ENCODE measurements at regions not wholly inside any gene's neighbourhood (a gene's known extent, or its start where the extent isn't known, plus 50 kb on each side); places are given as distances from the start of the nearest gene placed in this dataset.

GRCh38 chr1:182139496-182139895 is 78.0 kb upstream of the ZNF648 start:
- TF ChIP-seq CTCF (conservative IDR thresholded peaks at IDR 0.05) (no peak), ZFX (IDR thresholded peaks at IDR 0.05) (no peak)
